Adrenal gland (tissue), 5 donors: ENCODE measurements at regions not wholly inside any gene's neighbourhood (a gene's known extent, or its start where the extent isn't known, plus 50 kb on each side); places are given as distances from the start of the nearest gene placed in this dataset.
"Not testable (repeated sequence)": the region's sequence is repeated elsewhere in the genome, so short reads cannot be mapped to it uniquely, and the experiment has no call there.

Experiments used
- CTCF ChIP-seq, 6 experiments: fragments of 450-650 bp in 4 of 6; fragments of 200-600 bp in 2 of 6; sonication (generic) in 1 of 6; IDR thresholded peaks; 1 replicate in 5 of 6; 2 replicates in 1 of 6; pipeline versions ENCODE4 v1.5.1 to v1.8.0; 2016 to 2021; ENCODE audit warnings: antibody characterized with exemption in 6 of 6, mild to moderate bottlenecking in 2 of 6, moderate library complexity in 1 of 6
- POLR2A ChIP-seq, 2 donors: fragments of 450-650 bp; IDR thresholded peaks; one replicate each; pipeline ENCODE4 v1.6.1; 2017; ENCODE audit warnings: antibody characterized with exemption in 2 of 2, mild to moderate bottlenecking in 2 of 2, moderate library complexity in 1 of 2
- donor health status: DM: no; HTN: no; CAD: no.

DNA sequence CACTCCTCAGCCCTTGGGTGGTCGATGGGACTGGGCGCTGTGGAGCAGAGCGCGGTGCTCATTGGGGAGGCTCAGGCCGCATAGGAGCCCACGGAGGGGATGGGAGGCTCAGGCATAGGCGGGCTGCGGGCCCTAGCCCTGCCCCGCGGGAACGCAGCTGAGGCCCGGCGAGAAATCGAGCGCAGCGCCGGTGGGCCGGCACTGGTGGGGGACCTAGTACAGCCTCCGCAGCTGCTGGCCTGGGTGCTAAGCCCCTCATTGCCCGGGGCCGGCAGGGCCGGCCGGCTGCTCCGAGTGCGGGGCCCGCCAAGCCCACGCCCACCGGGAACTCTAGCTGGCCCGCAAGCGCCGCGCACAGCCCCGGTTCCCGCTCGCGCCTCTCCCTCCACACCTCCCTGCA, 135.0 kb upstream of the TMEM170B start:
- not testable (repeated sequence) for TF ChIP-seq CTCF, POLR2A (IDR thresholded peaks at IDR 0.05)
